ENCODE measurements at regions not wholly inside any gene's neighbourhood (a gene's known extent, or its start where the extent isn't known, plus 50 kb on each side); places are given as distances from the start of the nearest gene placed in this dataset.

GRCh38 chr16:62177351-62178203, 141.3 kb upstream of the CDH8 start:
- Mint-ChIP-seq H3K4me3 (no peak overlapping the region), H3K4me1 (ENCODE audit: low read depth) (no peaks in the 10 kb centered on the region), H3K27ac (no peak overlapping the region), H3K9me3 (peaks cover 20% of the 10 kb centered on the region), H3K36me3 (ENCODE audit: low read depth) (no peaks in the 10 kb centered on the region; the same call in 1 of the 2 replicates), H3K27me3 (ENCODE audit: insufficient read depth) (no peaks in the 10 kb centered on the region)
- TF ChIP-seq CTCF (IDR thresholded peaks at IDR 0.05), result no peak
- DNase-seq, result no peak

GRCh38 chr16:62170642-62171041, 134.4 kb upstream of the CDH8 start:
- no peak for DNase-seq
- no peak overlapping the region for H3K4me3 Mint-ChIP-seq
- no peaks in the 10 kb centered on the region for H3K27me3 Mint-ChIP-seq (ENCODE audit: insufficient read depth)
- no peak for TF ChIP-seq CTCF (IDR thresholded peaks at IDR 0.05)
- H3K4me1 Mint-ChIP-seq (ENCODE audit: low read depth), result no peaks in the 10 kb centered on the region
- peaks cover 58% of the 10 kb centered on the region for H3K9me3 Mint-ChIP-seq
- 0 out of 2 replicates have a peak, but pooled peaks cover 4% of the 10 kb centered on the region for H3K36me3 Mint-ChIP-seq (ENCODE audit: low read depth)
- no peak overlapping the region for H3K27ac Mint-ChIP-seq

DNA sequence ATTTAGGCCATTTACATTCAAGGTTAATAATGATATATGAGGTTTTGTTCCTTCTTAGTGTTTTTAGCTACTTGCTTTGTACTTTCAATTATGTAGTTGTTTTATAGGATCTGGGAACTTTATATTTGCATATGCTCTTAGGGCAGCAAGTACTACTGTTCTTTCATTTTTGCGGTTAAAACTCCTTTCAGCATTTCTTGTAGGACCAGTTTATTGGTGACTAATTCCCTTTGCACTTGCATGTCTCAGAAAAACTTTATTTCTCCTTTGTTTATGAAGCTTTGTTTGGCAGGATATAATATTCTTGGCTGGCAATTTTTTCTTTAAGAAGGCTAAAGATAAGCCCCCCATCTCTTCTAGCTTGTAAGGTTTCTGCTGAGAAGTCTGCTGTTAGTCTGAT, 131.3 kb upstream of the CDH8 start:
- Mint-ChIP-seq H3K4me1 (ENCODE audit: low read depth) (no peaks in the 10 kb centered on the region), H3K4me3 (no peak overlapping the region), H3K27me3 (ENCODE audit: insufficient read depth) (no peaks in the 10 kb centered on the region), H3K27ac (no peak overlapping the region), H3K36me3 (ENCODE audit: low read depth) (0 out of 2 replicates have a peak, but pooled peaks cover 4% of the 10 kb centered on the region), H3K9me3 (peaks cover 58% of the 10 kb centered on the region)
- DNase-seq, result no peak
- TF ChIP-seq CTCF (IDR thresholded peaks at IDR 0.05), result no peak

- no peak overlapping the region for H3K4me3 Mint-ChIP-seq
Observed at GRCh38 chr16:62157544-62157943, 121.3 kb upstream of the CDH8 start.

DNA sequence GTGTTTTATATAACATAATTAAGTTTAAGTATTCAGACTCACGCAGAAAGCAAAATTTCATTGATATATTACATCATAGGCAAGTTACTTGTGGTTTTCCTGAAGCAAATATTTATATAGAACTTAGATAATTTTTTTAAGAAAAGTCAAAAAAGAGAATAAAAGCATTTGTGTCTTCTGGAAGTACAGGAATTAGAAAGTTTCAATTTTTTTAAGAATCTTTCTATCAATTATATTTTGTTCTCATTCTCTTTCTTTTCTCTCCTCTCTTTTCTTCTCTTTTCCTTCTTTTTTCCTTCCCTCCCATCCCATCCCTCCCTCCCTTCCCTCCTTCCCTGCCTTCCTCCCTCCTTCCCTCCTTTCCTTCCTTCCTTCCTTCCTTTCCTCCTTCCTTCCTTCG, 120.7 kb upstream of the CDH8 start:
- H3K4me1 Mint-ChIP-seq (ENCODE audit: low read depth), result no peaks in the 10 kb centered on the region
- H3K9me3 Mint-ChIP-seq, result peaks cover 24% of the 10 kb centered on the region
- no peak overlapping the region for H3K27ac Mint-ChIP-seq
- no peaks in the 10 kb centered on the region for H3K27me3 Mint-ChIP-seq (ENCODE audit: insufficient read depth)
- H3K4me3 Mint-ChIP-seq, result no peak overlapping the region
- DNase-seq, result no peak
- no peak for TF ChIP-seq CTCF (IDR thresholded peaks at IDR 0.05)
- no peaks in the 10 kb centered on the region for H3K36me3 Mint-ChIP-seq (ENCODE audit: low read depth)

More at GRCh38 chr16:62157544-62157943, 121.3 kb upstream of the CDH8 start:
- no peak for DNase-seq
- no peaks in the 10 kb centered on the region for H3K27me3 Mint-ChIP-seq (ENCODE audit: insufficient read depth)
- peaks cover 18% of the 10 kb centered on the region for H3K9me3 Mint-ChIP-seq
- H3K36me3 Mint-ChIP-seq (ENCODE audit: low read depth), result no peaks in the 10 kb centered on the region
- no peak for TF ChIP-seq CTCF (IDR thresholded peaks at IDR 0.05)
- no peaks in the 10 kb centered on the region for H3K4me1 Mint-ChIP-seq (ENCODE audit: low read depth)
- H3K27ac Mint-ChIP-seq, result no peak overlapping the region

All from HFFc6 (cell line).